Upper lobe of left lung (tissue), 4 donors: ENCODE measurements at regions not wholly inside any gene's neighbourhood (a gene's known extent, or its start where the extent isn't known, plus 50 kb on each side); places are given as distances from the start of the nearest gene placed in this dataset.

Experiments
- EP300 ChIP-seq, 4 donors: sonication (generic); formaldehyde crosslinking; IDR thresholded peaks; one replicate each; pipeline ENCODE4 v1.5.1; 2017; ENCODE audit warnings: antibody characterized with exemption in 4 of 4, control low read depth in 2 of 4
- POLR2A ChIP-seq, 4 donors: fragments of 450-650 bp; IDR thresholded peaks; one replicate each; pipeline ENCODE4 v1.5.1; 2016 to 2017; ENCODE audit warnings: antibody characterized with exemption in 4 of 4, mild to moderate bottlenecking in 2 of 4
- POLR2AphosphoS5 ChIP-seq, 2 donors: sonication (generic); formaldehyde crosslinking; IDR thresholded peaks; one replicate each; pipeline ENCODE4 v1.5.1; 2017; ENCODE audit warnings: antibody characterized with exemption in 2 of 2
- TF ChIP-seq, protein P1 (sequence below), 6 experiments: fragments of 450-650 bp in 4 of 6; fragments of 200-600 bp in 2 of 6; sonication (generic) in 2 of 6; IDR thresholded peaks; one replicate each; pipeline ENCODE4 v1.5.1; 2016 to 2019; ENCODE audit warnings: antibody characterized with exemption in 6 of 6

DNA sequence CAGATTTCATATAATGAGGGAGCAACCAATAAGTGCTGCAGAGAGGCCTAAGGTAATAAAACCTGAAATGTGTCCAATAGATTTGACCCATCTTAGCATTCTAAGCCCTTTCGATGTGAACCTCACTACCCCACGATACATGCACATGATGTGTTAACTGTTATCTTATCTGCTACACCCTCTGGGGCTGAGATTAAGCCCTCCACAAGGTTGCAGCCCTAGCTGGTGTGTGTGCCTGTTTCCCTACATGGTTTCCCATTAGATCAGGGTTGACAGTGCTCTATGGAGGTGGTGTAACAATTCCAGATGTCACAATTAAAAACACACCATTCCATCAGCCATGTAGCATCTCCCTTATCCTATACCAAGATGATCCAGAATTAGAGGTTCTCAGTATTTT, 68.9 kb upstream of the THSD7B start:
- TF ChIP-seq, protein P1, sequence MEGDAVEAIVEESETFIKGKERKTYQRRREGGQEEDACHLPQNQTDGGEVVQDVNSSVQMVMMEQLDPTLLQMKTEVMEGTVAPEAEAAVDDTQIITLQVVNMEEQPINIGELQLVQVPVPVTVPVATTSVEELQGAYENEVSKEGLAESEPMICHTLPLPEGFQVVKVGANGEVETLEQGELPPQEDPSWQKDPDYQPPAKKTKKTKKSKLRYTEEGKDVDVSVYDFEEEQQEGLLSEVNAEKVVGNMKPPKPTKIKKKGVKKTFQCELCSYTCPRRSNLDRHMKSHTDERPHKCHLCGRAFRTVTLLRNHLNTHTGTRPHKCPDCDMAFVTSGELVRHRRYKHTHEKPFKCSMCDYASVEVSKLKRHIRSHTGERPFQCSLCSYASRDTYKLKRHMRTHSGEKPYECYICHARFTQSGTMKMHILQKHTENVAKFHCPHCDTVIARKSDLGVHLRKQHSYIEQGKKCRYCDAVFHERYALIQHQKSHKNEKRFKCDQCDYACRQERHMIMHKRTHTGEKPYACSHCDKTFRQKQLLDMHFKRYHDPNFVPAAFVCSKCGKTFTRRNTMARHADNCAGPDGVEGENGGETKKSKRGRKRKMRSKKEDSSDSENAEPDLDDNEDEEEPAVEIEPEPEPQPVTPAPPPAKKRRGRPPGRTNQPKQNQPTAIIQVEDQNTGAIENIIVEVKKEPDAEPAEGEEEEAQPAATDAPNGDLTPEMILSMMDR (IDR thresholded peaks at IDR 0.05), result no peak
- no peak for TF ChIP-seq POLR2AphosphoS5 (IDR thresholded peaks at IDR 0.05)
- TF ChIP-seq EP300 (IDR thresholded peaks at IDR 0.05), result no peak
- TF ChIP-seq POLR2A (IDR thresholded peaks at IDR 0.05), result no peak
